NCI-H524 treated with DMSO at 0.1 percent for 48 hours (cell line): ENCODE measurements at regions not wholly inside any gene's neighbourhood (a gene's known extent, or its start where the extent isn't known, plus 50 kb on each side); places are given as distances from the start of the nearest gene placed in this dataset.

Experiments
- DNase-seq: peaks from one replicate; lab custom pipeline; 2025; lab: John Stamatoyannopoulos, UW

DNA sequence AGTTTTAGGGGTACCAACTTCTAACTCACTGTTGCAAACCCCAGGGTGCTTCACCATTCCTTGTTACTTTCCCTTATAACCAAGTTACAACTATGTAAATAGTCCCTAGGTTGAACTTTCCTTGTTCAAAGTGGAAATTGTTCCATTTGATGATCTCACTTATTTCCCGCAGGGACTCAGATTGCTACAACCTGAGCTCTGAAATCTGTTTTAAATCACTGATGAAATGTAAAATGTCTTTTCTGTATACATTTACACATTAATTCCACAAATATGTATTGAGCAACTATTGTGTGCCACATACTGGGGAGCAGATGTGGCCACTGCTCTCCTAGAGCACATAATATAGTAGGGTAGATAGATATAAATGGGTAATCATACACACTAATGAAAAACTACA lies 69.1 kb upstream of the TARS1 start:
- no peak for DNase-seq

DNA sequence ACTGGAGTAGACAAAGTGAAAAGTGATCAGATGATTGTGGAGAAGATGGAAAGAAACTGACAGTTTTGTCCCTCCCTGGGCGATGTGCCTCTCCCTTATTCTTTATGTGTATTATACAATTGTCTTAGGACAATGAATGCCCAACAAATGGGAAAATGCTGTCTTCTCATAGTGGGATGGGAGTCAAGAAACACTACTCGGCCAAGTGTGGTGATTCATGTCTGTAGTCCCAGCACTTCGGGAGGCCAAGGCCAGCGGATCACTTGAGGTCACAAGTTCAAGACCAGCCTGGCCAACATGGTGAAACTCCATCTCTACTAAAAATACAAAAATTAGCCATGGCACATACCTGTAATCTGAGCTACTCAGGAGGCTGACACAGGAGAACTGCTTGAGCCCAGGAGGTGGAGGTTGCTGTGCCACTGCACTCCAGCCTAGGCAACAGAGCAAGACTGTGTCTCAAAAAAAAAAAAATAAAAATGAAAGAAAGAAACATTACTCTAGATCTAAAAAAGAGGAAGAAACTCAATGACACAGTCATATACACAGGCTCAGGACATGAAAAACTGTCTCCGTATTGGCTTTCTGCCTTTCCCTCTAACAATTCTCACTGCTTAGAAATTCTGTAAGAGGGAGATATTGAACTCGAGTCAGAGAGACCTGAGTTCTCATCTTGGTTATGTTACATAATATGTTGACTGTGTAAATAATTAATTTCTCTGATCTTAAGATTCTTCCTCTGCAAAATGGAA lies 67.9 kb upstream of the TARS1 start:
- no peak for DNase-seq

DNA sequence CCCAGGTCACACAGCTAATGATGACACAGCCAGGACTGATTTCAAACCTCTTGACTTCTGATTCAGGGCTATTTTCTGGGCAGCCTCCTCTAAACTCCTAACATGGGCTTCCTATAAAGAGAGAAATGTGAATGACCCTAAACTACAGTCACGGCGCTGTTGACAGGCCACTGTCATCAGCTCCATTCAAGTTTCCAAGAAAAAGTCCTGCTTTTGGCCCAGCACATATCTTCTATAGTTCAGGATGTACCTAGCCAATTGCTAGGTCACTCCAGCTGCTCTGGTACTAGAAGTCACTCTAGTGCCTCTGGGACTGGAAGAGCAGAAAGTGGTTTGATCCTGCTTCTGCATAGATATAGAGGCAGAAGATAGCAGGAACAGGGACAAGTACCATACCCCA lies 64.9 kb upstream of the TARS1 start:
- DNase-seq, result no peak

DNA sequence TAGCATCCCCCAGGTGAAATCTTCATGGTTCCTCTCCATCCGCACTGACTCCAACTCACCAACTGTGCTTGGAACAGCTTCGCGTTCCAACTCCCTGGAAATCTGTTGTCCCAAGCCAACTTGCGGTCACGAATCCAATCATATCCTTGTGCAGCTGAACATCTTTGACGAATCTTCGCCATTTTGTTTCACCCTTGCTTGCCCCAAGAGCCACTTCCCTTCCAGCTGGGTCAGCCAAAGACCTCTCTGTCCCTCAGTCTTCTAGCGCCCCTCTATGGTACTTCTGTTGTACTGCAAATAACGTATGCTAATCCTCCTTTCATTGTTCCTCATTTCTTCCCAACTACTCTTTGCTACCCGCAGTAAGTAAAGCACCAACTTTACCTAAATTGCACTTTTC lies 61.0 kb upstream of the TARS1 start:
- DNase-seq, result no peak

DNA sequence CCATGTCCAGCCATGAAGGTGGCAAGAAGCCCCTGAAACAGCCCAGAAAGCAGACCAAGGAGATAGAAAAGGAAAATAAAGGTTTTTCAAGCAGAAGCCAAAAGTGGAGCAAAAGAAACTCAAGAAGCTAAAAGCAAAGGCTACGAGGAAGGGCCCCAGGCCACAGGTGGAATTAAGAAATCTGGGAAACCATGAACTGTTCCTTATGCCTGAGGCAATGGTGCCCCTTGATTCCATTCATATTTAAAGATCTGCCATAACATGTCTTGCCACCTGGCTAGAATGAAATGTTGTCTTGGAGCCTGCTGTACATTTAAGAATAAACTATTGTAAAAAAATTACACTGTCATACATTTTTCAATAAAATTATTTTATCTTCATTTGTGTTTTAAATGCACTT lies 59.5 kb upstream of the TARS1 start:
- no peak for DNase-seq
